HTR-8/SVneo (cell line): ENCODE measurements at regions not wholly inside any gene's neighbourhood (a gene's known extent, or its start where the extent isn't known, plus 50 kb on each side); places are given as distances from the start of the nearest gene placed in this dataset.
A peak's percentile ranks its signal among the peaks of the same experiment; 100 is the strongest.

ENCODE experiments used
- DNase-seq: peaks from one replicate; pipeline ENCODE4 v3.0.0; 2011; ENCODE audit warnings: low spot score, mixed read lengths; ENCODE audit not compliant: insufficient read length
- FAIRE-seq: peaks from 2 replicates; lab custom pipeline; 2011; peaks lifted over from hg19 to GRCh38; lab: Jason Lieb, UNC

DNA sequence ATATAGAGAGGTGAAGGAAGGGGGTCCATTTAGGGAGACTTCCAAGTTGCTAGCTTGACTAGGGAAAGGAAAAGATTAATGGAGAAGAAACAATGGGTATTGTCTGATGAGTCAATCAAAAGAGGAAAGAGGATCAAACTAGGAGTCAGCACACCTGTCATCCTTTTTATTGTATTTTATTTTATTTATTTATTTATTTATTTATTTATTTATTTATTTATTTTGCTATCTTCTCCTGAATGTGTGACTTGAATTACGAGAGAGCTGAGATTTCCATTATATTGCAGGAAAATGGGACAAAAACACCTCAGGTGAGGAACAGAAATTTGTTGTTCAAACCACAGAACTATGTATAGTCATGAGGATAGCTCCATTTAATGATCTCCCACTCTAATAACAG lies 58.9 kb downstream of the NUDT11 start:
- no peak for FAIRE-seq

DNA sequence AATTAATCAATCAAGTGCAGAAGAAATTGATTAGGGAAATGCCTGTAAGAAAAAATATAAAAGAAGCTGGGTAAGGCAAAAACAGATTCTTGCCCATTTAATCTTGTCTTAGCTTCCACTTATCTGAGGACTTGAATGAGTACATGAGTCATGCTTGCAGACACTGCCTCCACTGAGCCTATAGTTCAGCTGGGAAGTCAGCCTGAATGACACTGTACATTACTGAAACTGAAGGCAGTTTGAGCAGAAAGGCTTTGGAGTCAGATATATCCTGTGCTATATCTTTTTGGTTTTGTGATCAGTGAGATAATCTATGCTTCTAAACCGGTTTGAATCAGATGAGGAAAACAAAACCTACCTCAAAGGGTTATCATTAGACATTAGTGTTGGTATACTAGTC lies 61.3 kb downstream of the NUDT11 start:
- no peak for FAIRE-seq
- no peak for DNase-seq

More for the DNA sequence above, 58.9 kb downstream of the NUDT11 start:
- no peak for DNase-seq

DNA sequence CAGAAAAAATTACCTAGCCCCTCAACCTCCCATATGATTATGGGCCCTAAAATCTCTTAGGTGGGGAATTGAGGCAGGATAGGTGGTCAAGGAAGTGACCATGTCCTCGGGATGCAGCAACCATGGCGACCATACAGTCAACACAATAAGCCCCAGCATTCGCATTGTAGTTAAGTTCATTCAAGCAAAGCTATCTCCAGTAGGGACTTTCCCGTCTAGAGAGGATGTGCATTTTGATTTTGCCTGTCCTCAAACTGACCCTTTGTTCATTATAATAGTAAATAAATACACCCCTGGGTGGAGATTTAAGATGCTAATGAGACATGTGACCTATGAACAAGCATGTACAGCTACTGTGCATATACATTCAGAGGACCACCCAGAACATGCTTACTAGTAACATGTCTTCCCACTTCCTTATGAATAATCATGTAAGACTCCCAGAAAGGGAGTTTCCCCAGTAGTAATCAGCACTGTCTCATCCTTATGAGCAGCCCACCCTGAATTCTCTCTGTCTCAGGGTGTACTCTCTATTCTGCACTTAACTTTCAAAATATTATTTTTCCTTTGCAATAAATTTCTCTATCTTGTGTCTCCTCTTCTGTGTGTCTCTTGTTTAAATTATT lies 74.3 kb downstream of the NUDT11 start:
- DNase-seq: no peak
- FAIRE-seq: no peak

DNA sequence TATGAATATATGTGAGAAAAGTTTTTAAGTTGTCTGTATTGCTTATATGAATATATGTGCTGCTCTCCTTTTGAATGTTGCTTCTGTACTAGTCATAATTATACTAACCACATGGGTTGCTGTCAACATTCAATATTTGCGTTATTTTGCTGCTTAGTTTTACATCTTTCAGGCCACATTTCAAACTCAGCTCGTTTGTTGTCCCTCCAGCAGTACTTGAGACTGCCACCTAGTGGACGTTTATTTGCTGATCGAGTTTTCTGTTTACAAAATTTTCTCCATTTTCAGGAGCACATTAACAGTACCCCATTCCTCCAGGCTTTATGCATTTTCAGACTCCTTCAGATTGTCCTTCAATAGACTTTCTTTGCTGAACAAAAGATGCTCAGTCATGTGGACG lies 75.8 kb downstream of the NUDT11 start:
- no peak for FAIRE-seq
- peak; percentile 2 for DNase-seq

DNA sequence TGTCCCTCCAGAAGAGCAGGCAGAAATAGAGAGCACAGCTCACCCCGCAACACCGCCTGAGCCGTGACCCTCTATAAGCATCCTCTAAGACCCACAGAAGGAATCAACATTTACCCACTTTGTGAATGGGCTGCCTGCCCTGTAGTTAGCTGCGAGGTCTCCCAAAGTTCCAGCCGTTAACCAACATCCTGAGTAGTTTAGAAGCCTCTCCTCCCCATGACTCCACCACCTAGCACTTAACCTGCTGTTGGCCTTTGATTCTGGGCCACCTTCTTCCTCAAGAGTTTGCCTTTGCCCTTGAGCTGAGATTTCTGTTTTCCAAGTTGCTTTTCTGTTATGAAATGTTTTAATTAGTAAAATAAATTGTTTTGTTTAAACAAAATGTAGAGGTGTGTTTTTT lies 75.8 kb downstream of the NUDT10 start:
- FAIRE-seq (no peak), DNase-seq (no peak)

DNA sequence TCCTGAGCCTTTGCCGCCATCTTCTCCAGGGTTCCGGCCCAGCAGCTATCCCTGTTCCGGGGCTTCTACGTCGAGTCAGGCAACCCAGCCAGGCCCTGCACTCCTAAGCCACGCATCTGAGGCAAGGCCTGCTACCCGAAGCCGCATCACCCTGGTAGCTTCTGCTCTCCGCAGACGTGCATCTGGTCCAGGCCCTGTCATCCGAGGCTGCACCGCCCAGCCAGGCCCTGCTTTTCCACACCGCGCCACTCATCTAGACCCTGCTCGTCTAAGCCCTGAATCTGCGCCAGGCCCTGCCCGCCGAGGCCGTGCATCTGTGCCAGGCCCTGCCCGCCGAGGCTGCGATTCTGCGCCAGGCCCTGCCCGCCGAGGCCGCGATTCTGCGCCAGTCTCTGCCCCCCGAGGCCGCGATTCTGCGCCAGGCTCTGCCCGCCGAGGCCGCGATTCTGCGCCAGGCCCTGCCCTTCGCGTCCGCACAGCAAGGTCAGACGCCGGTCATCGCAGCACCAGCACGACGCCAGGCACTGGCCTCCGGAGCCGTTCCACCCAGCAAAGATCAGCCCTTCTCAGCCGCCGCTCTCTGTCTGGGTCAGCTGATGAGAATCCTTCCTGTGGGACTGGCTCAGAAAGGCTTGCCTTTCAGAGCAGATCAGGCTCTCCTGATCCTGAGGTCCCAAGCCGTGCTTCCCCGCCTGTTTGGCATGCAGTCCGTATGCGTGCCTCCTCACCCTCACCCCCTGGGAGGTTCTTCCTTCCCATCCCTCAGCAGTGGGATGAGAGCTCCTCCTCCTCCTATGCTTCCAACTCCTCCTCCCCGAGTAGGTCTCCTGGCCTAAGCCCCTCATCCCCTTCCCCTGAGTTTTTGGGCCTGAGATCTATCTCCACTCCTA lies 75.1 kb downstream of the NUDT10 start:
- DNase-seq: no peak
- FAIRE-seq: no peak

DNA sequence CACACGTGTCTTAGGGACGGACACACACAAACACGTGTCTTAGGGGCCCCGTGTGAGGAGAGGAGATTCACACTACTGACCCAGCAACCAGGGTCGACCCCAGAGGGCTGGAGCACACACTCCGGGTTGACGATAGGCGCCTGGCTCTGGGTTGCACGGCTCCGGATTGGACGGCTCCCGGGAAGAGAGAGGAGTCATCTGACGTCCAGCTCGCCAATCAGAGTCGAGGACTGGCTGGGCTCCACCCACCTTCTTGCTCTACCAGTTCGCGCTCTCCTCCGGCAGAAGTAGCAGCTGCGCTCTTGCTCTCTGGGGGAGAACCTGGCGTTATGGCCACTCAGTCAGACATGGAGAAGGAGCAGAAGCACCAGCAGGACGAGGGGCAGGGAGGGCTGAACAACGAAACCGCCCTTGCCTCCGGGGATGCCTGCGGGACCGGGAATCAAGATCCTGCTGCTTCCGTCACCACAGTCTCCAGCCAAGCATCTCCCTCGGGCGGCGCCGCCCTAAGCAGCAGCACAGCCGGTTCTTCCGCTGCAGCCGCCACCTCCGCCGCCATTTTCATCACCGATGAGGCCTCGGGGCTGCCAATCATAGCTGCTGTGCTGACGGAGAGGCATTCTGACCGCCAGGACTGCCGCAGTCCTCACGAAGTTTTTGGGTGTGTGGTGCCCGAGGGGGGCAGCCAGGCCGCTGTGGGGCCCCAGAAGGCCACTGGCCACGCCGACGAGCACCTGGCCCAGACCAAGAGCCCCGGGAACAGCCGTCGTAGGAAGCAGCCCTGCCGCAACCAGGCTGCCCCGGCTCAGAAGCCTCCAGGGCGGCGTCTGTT lies 74.3 kb downstream of the NUDT10 start:
- no peak for FAIRE-seq

DNA sequence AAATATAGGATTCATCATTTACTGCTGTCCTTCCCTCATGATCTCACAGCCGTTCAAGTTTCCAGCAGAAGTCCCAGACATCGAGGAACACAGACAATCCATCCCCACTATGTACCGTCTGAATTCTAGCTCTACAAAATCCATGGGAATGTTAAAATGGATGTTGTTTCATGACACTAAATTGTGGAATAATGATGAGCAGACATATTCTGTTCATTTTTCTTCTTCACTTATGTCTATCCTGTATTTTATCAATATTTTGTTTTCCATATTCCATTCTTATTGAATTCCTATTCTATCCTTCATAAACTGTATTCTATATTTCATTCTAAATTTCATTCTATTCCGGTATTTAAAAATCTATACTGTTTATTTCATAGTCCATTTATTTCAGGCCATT lies 71.8 kb downstream of the NUDT10 start:
- DNase-seq (no peak), FAIRE-seq (no peak)

More for the DNA sequence above, 74.3 kb downstream of the NUDT10 start:
- no peak for DNase-seq

DNA sequence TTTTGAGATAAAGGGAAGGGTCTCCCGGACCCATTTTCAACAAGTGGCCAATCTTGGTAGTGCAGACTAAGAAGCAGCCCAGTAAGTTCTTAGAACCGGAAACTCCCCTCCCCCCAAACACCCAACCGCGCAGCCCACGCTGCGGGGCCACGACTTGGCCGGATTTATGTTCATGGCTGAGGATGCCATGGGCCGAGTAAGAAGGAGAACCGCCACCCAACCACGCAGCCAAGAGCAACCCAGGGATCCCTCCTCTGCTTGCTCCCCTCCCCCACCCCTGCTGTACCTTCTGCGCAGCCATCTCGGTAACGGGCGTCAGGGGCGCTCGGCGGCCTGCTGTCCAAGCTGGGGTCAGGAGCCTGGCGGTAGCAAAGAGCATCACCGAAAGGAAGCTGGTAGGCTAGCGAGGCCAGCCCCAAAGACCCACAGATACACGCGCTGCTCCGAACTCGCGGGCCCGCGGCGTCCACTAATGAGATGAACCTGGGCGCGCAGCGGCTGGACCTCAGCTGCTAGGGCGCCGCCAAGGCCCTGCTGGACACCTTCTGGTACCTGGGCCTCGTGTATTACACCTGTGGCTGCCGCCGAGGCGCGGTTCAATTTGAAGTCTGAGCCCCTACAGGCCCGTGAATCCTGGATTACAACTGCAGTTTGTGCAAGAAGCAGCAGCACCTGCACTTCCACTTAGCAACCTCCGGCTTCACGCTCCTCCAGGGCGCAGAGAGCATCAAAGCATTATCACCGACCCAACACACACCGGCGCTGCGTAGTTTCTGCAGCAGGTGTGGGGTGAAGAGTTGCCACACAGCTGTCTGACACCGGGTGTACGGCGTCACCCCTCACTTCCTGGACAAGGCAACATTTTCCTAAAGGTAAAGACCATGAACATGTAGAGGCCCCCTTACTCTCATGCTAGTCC lies 63.4 kb downstream of the NUDT10 start:
- no peak for FAIRE-seq
- no peak for DNase-seq

DNA sequence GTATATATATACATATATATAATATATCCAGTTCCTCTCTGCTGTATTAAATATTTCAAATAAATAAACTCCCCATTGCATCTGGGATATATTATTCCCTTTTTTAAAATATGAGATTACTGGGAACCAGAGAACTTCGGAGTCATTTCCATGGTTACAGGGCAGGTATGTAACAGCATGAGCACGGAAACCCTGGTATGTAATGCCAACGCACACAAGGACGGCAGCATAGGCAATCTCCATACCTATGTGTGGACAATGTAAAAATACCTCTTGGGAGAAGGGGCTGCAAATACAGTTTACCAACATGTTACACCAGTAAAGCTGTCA lies 62.8 kb downstream of the NUDT10 start:
- FAIRE-seq (no peak), DNase-seq (no peak)
